ENCODE measurements at regions not wholly inside any gene's neighbourhood (a gene's known extent, or its start where the extent isn't known, plus 50 kb on each side); places are given as distances from the start of the nearest gene placed in this dataset.

- no peak for DNase-seq (ENCODE audit: low read depth)
These were observed 432.9 kb downstream of the TLE4 start for GRCh38 chr9:80004714-80005113.

GRCh38 chr9:79990536-79990935 lies 418.8 kb downstream of the TLE4 start:
- no peak for DNase-seq (ENCODE audit: low read depth)

GRCh38 chr9:79989079-79989478 lies 417.3 kb downstream of the TLE4 start:
- no peak for DNase-seq (ENCODE audit: low read depth)

- DNase-seq (ENCODE audit: low read depth): no peak
These were observed 416.4 kb downstream of the TLE4 start for GRCh38 chr9:79988126-79988525.

DNA sequence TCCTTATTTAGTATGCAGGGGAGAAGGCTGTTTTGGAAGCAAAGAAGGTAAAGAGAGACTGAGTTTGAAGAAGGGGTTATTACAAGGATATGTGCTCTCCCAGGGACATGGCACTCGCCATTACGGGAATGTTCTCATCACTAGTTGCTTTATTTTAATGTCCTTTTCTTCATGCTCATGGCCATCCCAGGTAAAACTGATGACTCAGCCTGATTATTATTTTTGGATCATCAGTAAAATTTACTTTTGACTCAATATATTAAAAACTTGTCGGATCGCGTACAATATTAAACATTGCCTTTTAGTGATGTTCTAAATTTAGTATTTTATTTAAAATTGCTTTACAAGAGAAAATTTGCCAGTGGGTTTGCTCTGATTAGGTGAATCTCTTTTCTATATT lies 414.7 kb downstream of the TLE4 start:
- no peak for DNase-seq (ENCODE audit: low read depth)

DNA sequence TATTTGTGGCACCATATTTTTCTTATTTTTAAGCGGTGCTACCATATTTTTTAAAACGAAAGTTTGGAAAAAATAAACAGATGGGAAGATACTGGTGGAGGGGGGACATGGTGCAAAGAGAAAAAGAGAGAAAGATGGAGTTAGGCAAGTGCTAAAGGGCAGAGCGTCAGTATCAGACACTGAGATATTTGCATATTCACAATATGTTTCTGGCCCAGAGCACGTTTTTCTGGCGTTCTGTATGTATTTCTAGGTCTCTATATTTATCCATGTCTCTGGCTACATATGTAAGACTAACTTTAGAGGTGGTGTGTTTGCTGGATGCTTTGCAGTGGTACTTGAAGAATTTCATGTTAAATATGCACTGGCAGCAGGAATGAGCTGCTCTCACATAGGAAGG lies 414.0 kb downstream of the TLE4 start:
- no peak for DNase-seq (ENCODE audit: low read depth)

GRCh38 chr9:79985264-79985663 lies 413.5 kb downstream of the TLE4 start:
- DNase-seq (ENCODE audit: low read depth): no peak

- no peak for DNase-seq (ENCODE audit: low read depth)
These were observed 412.8 kb downstream of the TLE4 start for GRCh38 chr9:79984429-79985067.

- no peak for DNase-seq (ENCODE audit: low read depth)
These were observed 408.7 kb downstream of the TLE4 start for GRCh38 chr9:79980432-79980831.

DNA sequence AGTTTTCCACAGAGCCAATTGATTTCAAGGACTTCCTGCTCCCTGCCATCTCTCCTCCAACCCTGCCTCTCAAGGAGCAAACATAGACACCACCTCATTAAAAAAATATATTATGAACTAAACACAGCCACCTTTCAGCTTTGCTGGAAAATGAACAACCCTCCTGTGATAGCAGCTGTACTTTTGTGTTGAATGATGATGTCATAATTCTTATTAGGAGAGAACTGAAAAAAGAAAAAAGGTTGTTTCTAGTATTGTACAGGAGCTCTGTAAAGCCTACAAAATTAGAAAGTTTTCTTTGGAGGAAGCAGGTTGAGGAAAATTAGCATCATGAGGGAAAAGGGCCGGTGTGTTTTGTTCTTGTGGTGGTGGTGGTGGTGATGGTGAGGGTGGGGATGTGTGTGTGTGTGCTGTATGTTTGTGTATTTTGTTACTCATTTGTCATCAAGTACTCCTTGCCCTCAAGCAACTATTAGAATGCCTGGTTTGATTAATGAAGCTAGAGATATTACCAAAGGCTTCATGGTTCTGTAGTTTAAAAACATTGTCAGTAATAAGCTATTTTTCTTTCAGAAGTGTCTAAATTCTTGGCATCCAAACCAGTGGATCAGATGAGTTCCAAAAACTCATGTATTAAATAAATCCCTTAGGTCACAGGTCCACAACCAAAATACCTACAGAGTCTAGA lies 405.9 kb downstream of the TLE4 start:
- no peak for DNase-seq (ENCODE audit: low read depth)

DNA sequence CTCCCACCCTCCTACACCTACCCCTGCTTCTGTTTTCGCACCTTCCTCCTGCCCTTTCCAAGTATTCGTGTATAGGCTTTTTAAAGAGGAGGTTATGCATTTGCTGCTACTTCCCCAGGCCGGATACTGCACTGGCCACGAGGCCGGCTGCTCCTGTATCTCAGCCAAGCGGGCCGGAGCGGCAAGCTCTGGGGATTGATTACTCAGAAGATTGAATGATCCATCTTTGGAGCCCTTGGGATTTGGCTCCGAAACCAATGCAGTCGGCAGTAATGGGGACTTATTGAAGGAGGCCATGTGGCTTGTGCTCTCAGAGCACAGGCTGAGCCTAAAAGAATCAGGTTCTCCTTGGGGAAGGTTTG lies 405.3 kb downstream of the TLE4 start:
- no peak for DNase-seq (ENCODE audit: low read depth)

GRCh38 chr9:79976257-79977073 lies 404.7 kb downstream of the TLE4 start:
- DNase-seq (ENCODE audit: low read depth): no peak

DNA sequence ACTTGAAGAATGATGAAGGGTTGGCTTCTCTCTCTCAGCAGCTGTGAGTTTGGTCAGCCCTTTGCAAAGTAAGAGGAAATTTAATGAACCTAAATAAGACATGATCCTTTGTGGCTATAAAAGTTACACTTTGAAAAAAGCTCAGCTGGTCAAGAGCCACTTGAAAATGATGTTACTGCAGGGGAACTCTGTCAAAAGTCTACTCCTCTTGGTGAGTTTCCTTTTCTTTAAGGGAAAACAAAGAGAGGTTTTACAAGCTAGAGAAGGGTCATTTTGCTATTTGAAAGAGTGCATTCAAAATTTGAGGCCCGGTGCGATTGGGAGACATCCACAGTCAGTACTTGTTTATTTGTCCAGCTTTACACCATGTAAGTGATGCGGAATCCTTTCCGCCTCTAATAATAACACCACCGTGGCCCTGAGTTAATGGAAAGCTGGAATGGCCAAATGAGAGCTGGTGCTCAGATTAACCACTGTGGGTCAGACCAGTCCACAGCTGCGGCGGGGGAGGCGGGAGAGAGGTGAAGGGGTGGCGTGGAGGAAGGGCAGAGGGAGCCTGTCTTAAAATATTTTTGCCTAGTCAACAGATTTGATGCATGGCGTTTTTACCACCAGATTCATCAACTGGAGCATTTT lies 404.0 kb downstream of the TLE4 start:
- DNase-seq (ENCODE audit: low read depth): no peak

GRCh38 chr9:79974806-79975422 lies 403.1 kb downstream of the TLE4 start:
- no peak for DNase-seq (ENCODE audit: low read depth)

DNA sequence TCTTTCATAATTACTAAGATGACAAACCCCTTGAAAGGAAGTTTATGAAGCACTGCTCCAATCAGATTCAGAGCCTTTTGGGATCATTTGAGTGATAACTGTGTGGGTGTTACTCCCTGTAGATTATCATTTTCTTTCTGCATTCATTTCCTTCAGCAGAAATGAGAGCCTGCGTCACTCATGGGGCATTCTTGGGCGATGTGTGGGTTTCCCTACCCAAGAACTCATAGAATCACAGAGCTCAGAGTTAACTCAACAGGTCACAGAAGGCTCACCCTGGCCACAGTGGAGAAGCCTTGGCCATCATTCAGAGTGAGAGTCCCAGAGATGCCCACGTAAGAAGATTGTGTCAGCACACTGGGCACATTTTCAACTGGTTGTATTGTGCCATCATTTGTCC lies 401.9 kb downstream of the TLE4 start:
- no peak for DNase-seq (ENCODE audit: low read depth)

DNA sequence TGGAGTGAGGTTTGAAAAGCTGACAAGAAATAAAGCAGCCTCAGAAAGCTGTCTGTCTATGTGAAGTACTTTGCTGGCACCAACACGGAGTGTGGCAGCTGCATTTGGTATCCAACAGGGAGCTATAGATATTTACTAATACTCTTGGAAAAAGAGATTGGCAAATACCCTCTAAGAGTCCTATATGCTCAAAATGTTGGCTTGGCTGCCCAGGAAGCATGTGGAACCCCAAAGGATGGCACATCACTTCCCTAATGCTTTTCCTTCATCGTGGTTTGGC lies 398.3 kb downstream of the TLE4 start:
- no peak for DNase-seq (ENCODE audit: low read depth)

DNA sequence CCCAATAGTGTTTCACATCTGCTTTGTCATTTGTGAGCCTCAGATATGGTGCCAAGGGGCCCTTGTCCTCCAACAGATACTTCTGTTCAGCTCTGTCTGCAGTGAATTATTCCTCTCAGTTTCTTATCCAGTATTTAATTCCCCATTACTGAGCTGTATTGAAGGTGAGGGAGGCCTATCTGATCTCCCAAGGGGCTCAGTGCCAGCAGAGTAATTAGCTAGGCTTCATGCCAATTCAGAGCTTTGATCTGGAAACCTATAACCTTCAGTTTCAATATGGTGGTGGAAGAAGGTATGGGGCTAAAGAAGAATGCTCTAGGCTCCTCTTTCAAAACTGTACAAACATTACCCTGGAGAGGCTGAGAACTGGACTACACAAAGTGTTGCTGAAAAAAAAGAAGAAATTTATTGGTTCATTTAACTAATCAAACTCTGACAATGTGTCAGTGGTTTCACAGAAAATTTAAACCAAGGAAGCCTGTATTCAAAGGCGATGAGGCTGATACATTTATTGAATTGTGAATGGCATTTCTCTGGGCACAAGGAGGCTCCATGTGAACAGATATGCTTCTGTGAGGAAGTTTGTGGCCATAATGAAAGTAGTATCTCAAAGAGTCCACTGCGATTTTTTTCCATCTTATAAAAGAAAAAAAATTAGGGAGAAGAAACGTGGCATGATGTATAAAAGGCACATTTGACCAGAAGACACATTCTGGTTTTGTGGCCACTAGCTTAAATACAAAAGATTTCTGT lies 397.8 kb downstream of the TLE4 start:
- no peak for DNase-seq (ENCODE audit: low read depth)

GRCh38 chr9:79968533-79968932 lies 396.8 kb downstream of the TLE4 start:
- DNase-seq (ENCODE audit: low read depth): no peak

GRCh38 chr9:79962836-79963235 lies 391.1 kb downstream of the TLE4 start:
- no peak for DNase-seq (ENCODE audit: low read depth)

- DNase-seq (ENCODE audit: low read depth): no peak
These were observed 390.4 kb downstream of the TLE4 start for GRCh38 chr9:79962150-79962549.

DNA sequence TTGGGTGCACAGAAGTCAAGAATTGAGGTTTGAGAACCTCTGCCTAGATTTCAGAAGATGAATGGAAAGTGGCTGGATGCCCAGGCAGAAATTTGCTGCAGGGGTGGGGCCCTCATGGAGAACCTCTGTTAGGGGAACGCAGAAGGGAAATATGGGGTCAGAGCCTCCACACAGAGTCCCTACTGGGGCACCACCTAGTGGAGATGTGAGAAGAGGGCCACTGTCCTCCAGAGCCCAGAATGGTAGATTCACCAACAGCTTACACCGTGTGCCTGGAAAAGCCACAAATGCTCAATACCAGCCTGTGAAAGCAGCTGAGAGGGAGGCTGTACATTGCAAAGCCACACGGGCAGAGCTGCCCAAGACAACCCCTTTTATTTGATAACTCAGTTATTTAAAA lies 383.5 kb downstream of the TLE4 start:
- no peak for DNase-seq (ENCODE audit: low read depth)

- no peak for DNase-seq (ENCODE audit: low read depth)
These were observed 382.1 kb downstream of the TLE4 start for GRCh38 chr9:79953908-79954307.

All from stimulated activated CD8-positive, alpha-beta memory T cell treated with anti-CD3 and anti-CD28 coated beads, Interleukin-12 subunit alpha, Interleukin-12 subunit beta, amount 100 ng/mL, for 1 hour (primary cell).